ENCODE measurements at regions not wholly inside any gene's neighbourhood (a gene's known extent, or its start where the extent isn't known, plus 50 kb on each side); places are given as distances from the start of the nearest gene placed in this dataset.
A peak's percentile ranks its signal among the peaks of the same experiment; 100 is the strongest.

DNA sequence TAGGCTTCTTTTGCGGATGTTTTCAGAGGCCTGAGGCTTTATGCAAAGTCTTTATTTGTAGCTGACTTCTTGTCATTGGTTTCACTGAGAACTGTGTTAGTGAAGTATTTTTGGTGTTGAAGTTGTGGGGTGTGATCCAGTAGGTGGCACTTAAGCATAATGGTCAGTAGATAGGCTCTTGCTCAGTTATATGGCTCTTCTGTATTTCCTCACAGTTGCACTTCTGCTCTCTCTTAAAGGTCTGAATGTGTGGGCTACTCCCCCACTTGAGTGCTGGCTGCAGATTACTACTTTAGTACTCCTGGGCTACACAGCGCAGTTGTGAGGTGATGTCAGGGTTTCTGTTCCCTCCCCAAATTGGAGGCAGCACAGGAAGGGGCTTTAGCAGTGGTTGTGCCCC is 133.8 kb upstream of the SCN7A start:
- H3K9me3 ChIP-seq (ENCODE audit: control insufficient read depth in 4 of 4, insufficient read depth in 3 of 4, low read length in 3 of 4) = peaks cover 0 to 8% (median 1%) of the 10 kb centered on the region in 4 donors
- no peaks in the 10 kb centered on the region for H3K36me3 ChIP-seq (ENCODE audit: control insufficient read depth in 4 of 4, insufficient read depth in 4 of 4, low read length in 4 of 4)
- H3K9ac ChIP-seq (ENCODE audit: insufficient read depth in 1 of 2, low read length in 2 of 2) = no peak overlapping the region
- H3K4me1 ChIP-seq (ENCODE audit: control insufficient read depth in 5 of 5, insufficient read depth in 5 of 5, low read length in 5 of 5) = no peaks in the 10 kb centered on the region
- no peak overlapping the region for H3K4me3 ChIP-seq
- TF ChIP-seq, protein P1, sequence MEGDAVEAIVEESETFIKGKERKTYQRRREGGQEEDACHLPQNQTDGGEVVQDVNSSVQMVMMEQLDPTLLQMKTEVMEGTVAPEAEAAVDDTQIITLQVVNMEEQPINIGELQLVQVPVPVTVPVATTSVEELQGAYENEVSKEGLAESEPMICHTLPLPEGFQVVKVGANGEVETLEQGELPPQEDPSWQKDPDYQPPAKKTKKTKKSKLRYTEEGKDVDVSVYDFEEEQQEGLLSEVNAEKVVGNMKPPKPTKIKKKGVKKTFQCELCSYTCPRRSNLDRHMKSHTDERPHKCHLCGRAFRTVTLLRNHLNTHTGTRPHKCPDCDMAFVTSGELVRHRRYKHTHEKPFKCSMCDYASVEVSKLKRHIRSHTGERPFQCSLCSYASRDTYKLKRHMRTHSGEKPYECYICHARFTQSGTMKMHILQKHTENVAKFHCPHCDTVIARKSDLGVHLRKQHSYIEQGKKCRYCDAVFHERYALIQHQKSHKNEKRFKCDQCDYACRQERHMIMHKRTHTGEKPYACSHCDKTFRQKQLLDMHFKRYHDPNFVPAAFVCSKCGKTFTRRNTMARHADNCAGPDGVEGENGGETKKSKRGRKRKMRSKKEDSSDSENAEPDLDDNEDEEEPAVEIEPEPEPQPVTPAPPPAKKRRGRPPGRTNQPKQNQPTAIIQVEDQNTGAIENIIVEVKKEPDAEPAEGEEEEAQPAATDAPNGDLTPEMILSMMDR (IDR thresholded peaks at IDR 0.05; ENCODE audit: control extremely low read depth, extremely low read depth) = no peak
- H3K27me3 ChIP-seq (ENCODE audit: control insufficient read depth in 3 of 3, insufficient read depth in 3 of 3, low read length in 2 of 3) = no peaks in the 10 kb centered on the region
- ATAC-seq (ENCODE audit: insufficient read depth, low FRiP score) = no peak
- H3K27ac ChIP-seq (ENCODE audit: low read depth in 1 of 2, low read length in 1 of 2) = no peak overlapping the region
- DNase-seq = no peak
- WGBS, 2 donors = 90 to 94% methylated on average over 2 of the region's 2 CpGs

DNA sequence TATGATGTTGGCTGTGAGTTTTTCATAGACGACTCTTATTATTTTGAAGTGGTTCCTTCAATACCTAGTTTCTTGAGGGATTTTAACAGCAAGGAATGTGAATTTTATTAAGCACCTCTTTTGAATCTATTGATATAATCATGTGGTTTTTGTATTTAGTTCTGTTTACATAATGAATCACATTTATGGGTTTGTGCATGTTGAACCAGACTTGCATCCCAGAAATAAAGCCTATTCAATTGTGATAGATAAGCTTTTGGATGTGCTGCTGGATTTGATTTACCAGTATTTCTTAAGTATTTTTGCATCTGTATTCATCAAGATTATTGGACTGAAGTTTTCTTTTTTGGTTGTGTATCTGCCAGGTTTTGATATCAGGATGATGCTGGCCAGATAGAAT is 131.6 kb upstream of the SCN7A start:
- Histone ChIP-seq H3K27ac (ENCODE audit: low read depth in 1 of 2, low read length in 1 of 2) (no peak overlapping the region), H3K4me1 (ENCODE audit: control insufficient read depth in 5 of 5, insufficient read depth in 5 of 5, low read length in 5 of 5) (no peaks in the 10 kb centered on the region), H3K4me3 (no peak overlapping the region), H3K9me3 (ENCODE audit: control insufficient read depth in 4 of 4, insufficient read depth in 3 of 4, low read length in 3 of 4) (peaks cover 0 to 6% (median 1%) of the 10 kb centered on the region in 4 donors), H3K9ac (ENCODE audit: insufficient read depth in 1 of 2, low read length in 2 of 2) (no peak overlapping the region), H3K27me3 (ENCODE audit: control insufficient read depth in 3 of 3, insufficient read depth in 3 of 3, low read length in 2 of 3) (no peaks in the 10 kb centered on the region), H3K36me3 (ENCODE audit: control insufficient read depth in 4 of 4, insufficient read depth in 4 of 4, low read length in 4 of 4) (no peaks in the 10 kb centered on the region)
- TF ChIP-seq, protein P1 (IDR thresholded peaks at IDR 0.05; ENCODE audit: control extremely low read depth, extremely low read depth) = no peak
- DNase-seq (no peak), ATAC-seq (ENCODE audit: insufficient read depth, low FRiP score) (no peak)
- whole genome bisulfite sequencing, 2 donors = 73 to 77% methylated on average over 1 of the region's 1 CpG

DNA sequence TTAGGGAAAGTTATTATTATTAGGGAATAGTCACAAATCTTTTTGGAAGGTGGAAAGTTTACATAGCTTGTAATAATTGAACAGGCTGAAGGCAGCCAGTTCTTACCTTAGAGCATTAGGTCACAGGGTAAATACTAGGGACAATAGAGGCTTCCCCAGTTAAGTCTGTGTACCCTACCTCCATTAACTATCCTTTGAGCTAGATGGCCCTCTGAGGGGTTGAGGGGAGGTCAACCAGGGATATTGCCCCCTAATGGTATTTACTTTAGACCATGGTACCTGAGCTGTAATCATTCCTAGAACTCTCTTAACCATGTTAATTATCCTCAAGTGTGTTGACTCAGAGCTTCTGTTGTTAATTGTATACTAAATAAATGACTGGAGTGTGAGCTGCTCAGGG is 120.5 kb upstream of the SCN7A start:
- H3K27ac ChIP-seq (ENCODE audit: low read depth in 1 of 2, low read length in 1 of 2) = no peak overlapping the region
- H3K36me3 ChIP-seq (ENCODE audit: control insufficient read depth in 4 of 4, insufficient read depth in 4 of 4, low read length in 4 of 4) = no peaks in the 10 kb centered on the region
- no peaks in the 10 kb centered on the region for H3K27me3 ChIP-seq (ENCODE audit: control insufficient read depth in 3 of 3, insufficient read depth in 3 of 3, low read length in 2 of 3)
- ATAC-seq (ENCODE audit: insufficient read depth, low FRiP score) (no peak), DNase-seq (no peak)
- peaks cover 0 to 3% (median under 1%) of the 10 kb centered on the region in 4 donors for H3K9me3 ChIP-seq (ENCODE audit: control insufficient read depth in 4 of 4, insufficient read depth in 3 of 4, low read length in 3 of 4)
- TF ChIP-seq, protein P1 (IDR thresholded peaks at IDR 0.05; ENCODE audit: control extremely low read depth, extremely low read depth) = no peak
- H3K9ac ChIP-seq (ENCODE audit: insufficient read depth in 1 of 2, low read length in 2 of 2) = no peak overlapping the region
- no peak overlapping the region for H3K4me3 ChIP-seq
- H3K4me1 ChIP-seq (ENCODE audit: control insufficient read depth in 5 of 5, insufficient read depth in 5 of 5, low read length in 5 of 5) = peaks cover 0 to 4% (median 0%) of the 10 kb centered on the region in 5 donors

DNA sequence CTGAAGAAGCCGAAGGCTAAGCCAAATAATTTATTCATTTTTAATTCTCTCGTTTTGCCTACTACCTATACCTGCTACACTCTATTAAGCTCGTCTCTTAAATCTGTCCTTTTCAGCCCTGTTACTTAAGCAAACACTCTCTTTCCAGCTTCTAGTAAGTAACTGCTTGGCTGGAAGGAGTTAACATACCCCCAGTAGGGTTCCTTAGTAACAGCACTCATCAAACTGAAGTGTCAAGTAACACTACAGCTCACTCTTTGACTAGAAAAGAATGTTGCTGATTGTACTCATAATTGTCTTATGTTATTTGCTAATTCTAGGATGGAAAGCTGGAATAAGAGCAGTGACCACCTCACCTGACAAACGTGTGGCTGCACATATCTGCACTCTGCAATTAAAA is 120.0 kb upstream of the SCN7A start:
- Histone ChIP-seq H3K9ac (ENCODE audit: insufficient read depth in 1 of 2, low read length in 2 of 2) (no peak overlapping the region), H3K36me3 (ENCODE audit: control insufficient read depth in 4 of 4, insufficient read depth in 4 of 4, low read length in 4 of 4) (no peaks in the 10 kb centered on the region), H3K27ac (ENCODE audit: low read depth in 1 of 2, low read length in 1 of 2) (no peak overlapping the region), H3K4me3 (no peak overlapping the region), H3K9me3 (ENCODE audit: control insufficient read depth in 4 of 4, insufficient read depth in 3 of 4, low read length in 3 of 4) (peaks cover 0 to 3% (median under 1%) of the 10 kb centered on the region in 4 donors), H3K27me3 (ENCODE audit: control insufficient read depth in 3 of 3, insufficient read depth in 3 of 3, low read length in 2 of 3) (no peaks in the 10 kb centered on the region), H3K4me1 (ENCODE audit: control insufficient read depth in 5 of 5, insufficient read depth in 5 of 5, low read length in 5 of 5) (peaks cover 0 to 4% (median 0%) of the 10 kb centered on the region in 5 donors)
- TF ChIP-seq, protein P1 (IDR thresholded peaks at IDR 0.05; ENCODE audit: control extremely low read depth, extremely low read depth) = no peak
- DNase-seq (peak in 2 of 3 donors; percentile 13 to 37), ATAC-seq (ENCODE audit: insufficient read depth, low FRiP score) (no peak)
- 52 to 74% methylated on average over 4 of the region's 4 CpGs for WGBS, 2 donors

All from lung (tissue), 11 donors.